GM18508 (cell line): ENCODE measurements at regions not wholly inside any gene's neighbourhood (a gene's known extent, or its start where the extent isn't known, plus 50 kb on each side); places are given as distances from the start of the nearest gene placed in this dataset.
"Not testable (repeated sequence)": the region's sequence is repeated elsewhere in the genome, so short reads cannot be mapped to it uniquely, and the experiment has no call there.

Experiments
- ATAC-seq: cut with Tn5 transposase; IDR thresholded peaks from one replicate; pipeline ENCODE4 v1.9.1; 2021; ENCODE audit warnings: moderate number of reproducible peaks; ENCODE audit not compliant: insufficient read depth, unreplicated experiment

DNA sequence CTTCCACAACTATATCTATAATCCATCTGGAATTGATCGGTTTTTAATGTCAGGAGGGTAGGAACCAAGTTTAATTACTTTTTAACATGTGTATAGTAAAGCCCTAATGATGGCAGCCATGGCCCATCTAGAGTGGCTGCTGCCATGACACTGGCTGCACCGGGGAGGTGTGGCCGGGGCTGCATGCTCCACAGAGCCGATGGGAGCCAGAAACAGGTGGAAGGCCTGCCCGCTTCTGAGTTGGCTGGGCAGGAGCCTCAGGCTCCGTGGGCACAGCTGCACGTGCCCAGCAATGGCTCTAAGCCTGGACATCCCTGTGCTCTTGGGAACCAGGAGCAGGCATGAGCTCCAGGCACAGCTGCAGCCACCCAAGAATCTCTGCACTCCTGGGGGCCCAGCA lies 73.0 kb downstream of the GBP6 start:
- no peak for ATAC-seq

- ATAC-seq = not testable (repeated sequence)
Measured at GRCh38 chr1:89438301-89438700, 74.4 kb downstream of the GBP6 start.

DNA sequence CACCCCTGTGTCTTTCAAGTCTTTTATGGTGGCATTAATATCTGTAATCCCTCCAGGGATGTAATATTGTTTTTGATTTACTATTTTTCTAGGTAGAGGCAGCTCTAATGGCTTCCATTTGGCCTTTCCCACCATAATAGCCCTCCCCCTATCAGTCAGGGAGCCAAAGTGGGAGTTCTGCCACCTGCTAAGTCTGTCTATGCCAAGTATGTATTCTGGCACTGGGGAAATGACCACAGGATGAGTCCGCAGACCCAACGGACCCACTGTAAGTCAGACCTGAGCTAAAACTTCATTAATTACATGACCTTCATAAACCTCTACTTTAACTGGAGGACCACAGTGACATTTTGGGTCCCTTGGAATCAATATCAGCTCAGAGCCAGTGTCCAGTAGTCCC lies 77.1 kb downstream of the GBP6 start:
- ATAC-seq = no peak

DNA sequence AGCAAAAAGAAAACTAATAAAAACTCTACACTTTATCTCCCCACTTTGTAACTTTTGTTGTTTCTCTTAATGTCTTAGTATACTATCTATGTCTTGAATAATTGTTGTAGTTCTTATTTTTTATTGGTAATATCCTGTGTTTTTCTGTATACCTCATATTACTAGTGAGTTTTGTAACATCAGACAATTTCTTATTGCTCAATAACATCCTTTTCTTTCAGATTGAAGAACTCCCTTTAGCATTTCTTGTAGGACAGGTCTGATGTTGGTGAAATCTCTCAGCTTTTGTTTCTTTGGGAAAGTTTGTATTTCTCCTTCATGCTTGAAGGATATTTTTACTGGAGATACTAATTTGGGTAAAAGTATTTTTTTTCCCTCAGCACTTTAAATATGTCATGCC lies 79.8 kb upstream of the LRRC8B start:
- no peak for ATAC-seq

GRCh38 chr1:89451011-89451410 lies 73.6 kb upstream of the LRRC8B start:
- ATAC-seq = no peak

- ATAC-seq = no peak
Measured at GRCh38 chr1:89453123-89453972, 71.3 kb upstream of the LRRC8B start.

GRCh38 chr1:89454845-89455521 lies 69.6 kb upstream of the LRRC8B start:
- ATAC-seq = no peak

- ATAC-seq = no peak
Measured at GRCh38 chr1:89457046-89457445, 67.6 kb upstream of the LRRC8B start.

DNA sequence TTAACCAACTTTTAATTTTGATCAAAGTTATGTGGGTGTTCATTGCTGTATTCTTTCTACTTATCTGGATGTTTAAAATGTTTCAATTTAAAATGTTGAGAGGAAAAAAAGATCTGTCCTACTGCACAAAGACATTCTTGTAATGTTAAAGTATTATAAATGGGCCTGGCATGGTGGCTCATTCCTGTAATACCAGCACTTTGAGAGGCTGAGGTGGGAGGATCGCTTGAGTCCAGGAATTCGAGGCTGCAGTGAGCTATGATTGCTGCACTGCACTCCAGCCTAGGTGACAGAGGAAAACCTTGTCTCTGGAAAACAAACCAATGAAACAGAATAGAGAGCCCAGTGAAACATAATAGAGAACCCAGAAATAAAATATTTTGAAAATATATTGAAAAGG lies 65.5 kb upstream of the LRRC8B start:
- no peak for ATAC-seq

DNA sequence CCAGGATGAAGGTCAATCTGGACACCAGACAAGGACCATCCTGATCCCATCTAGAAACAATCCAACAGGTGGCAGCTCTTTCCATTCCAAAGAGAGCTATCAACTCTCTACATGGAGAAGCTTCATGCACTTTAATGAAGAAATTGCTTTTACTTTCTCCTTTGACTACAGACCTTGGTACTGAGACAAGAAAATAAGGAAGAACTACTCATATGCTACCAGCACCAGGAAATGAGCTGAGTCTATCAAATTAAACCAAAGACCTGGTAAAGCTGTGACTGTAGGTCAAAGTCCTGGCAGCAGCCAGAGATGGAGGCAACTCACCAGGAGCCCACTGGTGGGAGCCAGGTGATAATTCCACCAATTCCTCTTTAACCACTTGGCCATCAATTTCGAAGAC lies 64.3 kb upstream of the LRRC8B start:
- ATAC-seq = no peak

DNA sequence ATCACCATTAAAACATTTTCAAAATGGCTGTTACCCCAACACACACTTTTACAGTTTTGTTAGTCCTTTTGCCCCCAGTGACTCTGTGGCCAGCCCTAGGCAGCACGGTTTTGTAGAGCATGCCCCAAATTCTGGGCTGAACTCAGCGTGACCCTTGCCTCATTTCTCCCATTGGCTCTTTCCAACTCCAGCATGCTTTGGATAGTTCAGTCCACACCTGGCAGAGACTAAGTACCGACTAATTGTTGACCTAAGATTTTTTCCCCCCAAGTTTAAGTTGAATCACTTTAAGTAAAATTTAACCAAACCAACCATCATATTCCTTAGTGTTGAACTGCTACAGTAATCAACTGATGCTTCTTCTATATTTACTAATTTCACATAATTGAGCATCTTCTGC lies 62.4 kb upstream of the LRRC8B start:
- ATAC-seq = no peak

DNA sequence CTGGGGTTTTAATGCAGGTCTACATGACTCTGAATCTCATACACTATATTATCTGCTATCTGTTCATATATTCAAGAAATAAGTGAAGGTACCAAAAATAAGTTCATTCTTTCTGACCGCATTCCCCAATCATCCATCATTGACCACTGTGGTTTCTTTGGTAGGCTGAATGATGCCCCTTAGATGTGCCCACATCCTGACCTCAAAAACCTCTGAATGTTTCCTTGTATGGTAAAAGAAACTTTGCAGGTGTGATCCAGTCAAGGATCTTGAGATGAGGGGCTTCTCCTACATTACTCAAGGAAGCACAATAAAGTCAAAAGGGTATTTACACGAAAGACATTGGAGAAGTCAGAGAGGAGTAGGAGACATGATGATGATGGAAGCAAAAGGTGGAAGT lies 60.6 kb upstream of the LRRC8B start:
- no peak for ATAC-seq

- ATAC-seq = peak; percentile 39
Measured at GRCh38 chr1:89465201-89465600, 59.4 kb upstream of the LRRC8B start.

- ATAC-seq = no peak
Measured at GRCh38 chr1:89466307-89466930, 58.2 kb upstream of the LRRC8B start.

GRCh38 chr1:89472253-89472652 lies 52.4 kb upstream of the LRRC8B start:
- ATAC-seq = no peak

GRCh38 chr1:89472886-89473417 lies 51.7 kb upstream of the LRRC8B start:
- ATAC-seq = no peak
